ENCODE measurements at regions not wholly inside any gene's neighbourhood (a gene's known extent, or its start where the extent isn't known, plus 50 kb on each side); places are given as distances from the start of the nearest gene placed in this dataset.

DNA sequence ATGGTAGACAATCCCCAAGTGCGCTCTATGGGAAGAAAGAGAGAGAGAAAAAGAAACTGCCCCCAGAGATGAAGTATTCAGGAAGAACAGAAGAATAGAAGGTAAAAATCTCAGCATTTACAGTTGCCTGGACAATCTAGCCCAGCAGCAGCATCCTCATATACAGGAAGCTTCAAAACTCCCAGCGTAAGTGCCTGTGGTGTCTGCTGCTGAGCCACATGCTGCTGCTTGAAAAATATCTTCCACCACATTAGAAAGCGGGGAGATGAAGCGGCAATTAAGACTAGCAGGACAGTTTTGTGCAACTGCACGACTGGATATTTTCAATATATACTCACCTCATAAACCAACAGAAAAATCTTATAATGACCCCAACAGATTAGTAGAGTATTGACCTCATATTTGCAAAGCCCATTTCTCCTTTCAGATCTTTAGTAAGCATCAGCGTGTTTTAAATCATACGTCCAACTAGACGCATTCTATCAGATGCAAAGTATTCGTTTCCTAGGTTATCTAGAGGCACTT is 972.0 kb upstream of the TENM3 start:
- ATAC-seq (ENCODE audit: low read depth), result no peak
- Histone ChIP-seq H2BK5ac (ENCODE audit: low read depth, low read length, poor library complexity, severe bottlenecking) (no peak overlapping the region), H3K4ac (ENCODE audit: low read depth, low read length) (no peak overlapping the region), H2BK15ac (ENCODE audit: low read depth, low read length) (no peak overlapping the region), H2AK5ac (ENCODE audit: low read depth, low read length) (no peak overlapping the region), H2AFZ (replicated peaks; ENCODE audit: low read length, poor library complexity) (no peak overlapping the region), H4K91ac (ENCODE audit: insufficient read depth, low read depth, low read length) (no peak overlapping the region), H3K18ac (ENCODE audit: low read depth, low read length) (no peak overlapping the region), H3K27me3 (ENCODE audit: control insufficient read depth, insufficient read depth, low read length) (no peaks in the 10 kb centered on the region), H3K27ac (ENCODE audit: insufficient read depth, low read length) (no peak overlapping the region), H3K36me3 (ENCODE audit: control insufficient read depth, insufficient read depth, low read length) (no peaks in the 10 kb centered on the region), H4K20me1 (ENCODE audit: insufficient read depth, low read length) (no peaks in the 10 kb centered on the region), H3K56ac (ENCODE audit: extremely low read depth, insufficient read depth, low read length) (no peak overlapping the region), H3K4me3 (ENCODE audit: insufficient read depth, low read depth, low read length) (no peak overlapping the region), H3K4me1 (ENCODE audit: control insufficient read depth, insufficient read depth, low read length) (no peaks in the 10 kb centered on the region), H4K5ac (ENCODE audit: low read depth, low read length) (no peak overlapping the region), H2BK20ac (ENCODE audit: low read depth, low read length) (no peak overlapping the region), H3K23ac (ENCODE audit: low read depth, low read length) (no peak overlapping the region), H3K9ac (ENCODE audit: low read depth, low read length) (no peak overlapping the region), H2BK120ac (ENCODE audit: low read depth, low read length) (no peak overlapping the region), H3K14ac (replicated peaks; ENCODE audit: low read depth, low read length) (no peak overlapping the region), H3K9me3 (ENCODE audit: control insufficient read depth, insufficient read depth, low read length) (no peaks in the 10 kb centered on the region), H3K9me1 (ENCODE audit: insufficient read depth, low read length) (no peaks in the 10 kb centered on the region), H3K79me1 (ENCODE audit: low read depth in 1 of 2, low read length in 2 of 2) (no peaks in the 10 kb centered on the region), H4K8ac (ENCODE audit: low read depth in 2 of 2, low read length in 2 of 2) (no peak overlapping the region), H2AK9ac (replicated peaks; ENCODE audit: low read depth, low read length, poor library complexity) (no peak overlapping the region), H3K4me2 (ENCODE audit: low read depth, low read length) (no peak overlapping the region)
- ChIA-PET POLR2A (ENCODE audit: unreplicated experiment) (no interaction called here), CTCF (no interaction called here)
- in situ Hi-C loops (cut with MboI; ENCODE audit: low sequenced_read_pairs), result no loop called here
- no peak for DNase-seq
- BruUV-seq (replicated peaks), result no TSS peak
- 60% methylated on average over 2 of the region's 9 CpGs; no CpG with 5 or more reads in 1 of the 2 experiments for WGBS, 2 experiments (ENCODE audit: extremely low coverage in 2 of 2, insufficient read length in 1 of 2)
- TF ChIP-seq, protein P1, sequence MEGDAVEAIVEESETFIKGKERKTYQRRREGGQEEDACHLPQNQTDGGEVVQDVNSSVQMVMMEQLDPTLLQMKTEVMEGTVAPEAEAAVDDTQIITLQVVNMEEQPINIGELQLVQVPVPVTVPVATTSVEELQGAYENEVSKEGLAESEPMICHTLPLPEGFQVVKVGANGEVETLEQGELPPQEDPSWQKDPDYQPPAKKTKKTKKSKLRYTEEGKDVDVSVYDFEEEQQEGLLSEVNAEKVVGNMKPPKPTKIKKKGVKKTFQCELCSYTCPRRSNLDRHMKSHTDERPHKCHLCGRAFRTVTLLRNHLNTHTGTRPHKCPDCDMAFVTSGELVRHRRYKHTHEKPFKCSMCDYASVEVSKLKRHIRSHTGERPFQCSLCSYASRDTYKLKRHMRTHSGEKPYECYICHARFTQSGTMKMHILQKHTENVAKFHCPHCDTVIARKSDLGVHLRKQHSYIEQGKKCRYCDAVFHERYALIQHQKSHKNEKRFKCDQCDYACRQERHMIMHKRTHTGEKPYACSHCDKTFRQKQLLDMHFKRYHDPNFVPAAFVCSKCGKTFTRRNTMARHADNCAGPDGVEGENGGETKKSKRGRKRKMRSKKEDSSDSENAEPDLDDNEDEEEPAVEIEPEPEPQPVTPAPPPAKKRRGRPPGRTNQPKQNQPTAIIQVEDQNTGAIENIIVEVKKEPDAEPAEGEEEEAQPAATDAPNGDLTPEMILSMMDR (conservative IDR thresholded peaks at IDR 0.05; ENCODE audit: low read depth, low read length), result no peak
- TF ChIP-seq RAD21 (IDR thresholded peaks at IDR 0.05; ENCODE audit: low read length) (no peak), CHD1 (IDR thresholded peaks at IDR 0.05; ENCODE audit: low read depth, low read length) (no peak), MXI1 (IDR thresholded peaks at IDR 0.05; ENCODE audit: borderline replicate concordance, low read depth, low read length) (no peak), ELK1 (IDR thresholded peaks at IDR 0.05; ENCODE audit: borderline replicate concordance, low read depth, low read length) (no peak), FOS (IDR thresholded peaks at IDR 0.05; ENCODE audit: low read depth, low read length) (no peak), POLR2A (IDR thresholded peaks at IDR 0.05; ENCODE audit: low read depth, low read length) (no peak)
- TF ChIP-seq, protein P2, sequence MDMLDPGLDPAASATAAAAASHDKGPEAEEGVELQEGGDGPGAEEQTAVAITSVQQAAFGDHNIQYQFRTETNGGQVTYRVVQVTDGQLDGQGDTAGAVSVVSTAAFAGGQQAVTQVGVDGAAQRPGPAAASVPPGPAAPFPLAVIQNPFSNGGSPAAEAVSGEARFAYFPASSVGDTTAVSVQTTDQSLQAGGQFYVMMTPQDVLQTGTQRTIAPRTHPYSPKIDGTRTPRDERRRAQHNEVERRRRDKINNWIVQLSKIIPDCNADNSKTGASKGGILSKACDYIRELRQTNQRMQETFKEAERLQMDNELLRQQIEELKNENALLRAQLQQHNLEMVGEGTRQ (IDR thresholded peaks at IDR 0.05; ENCODE audit: low read depth, low read length), result no peak
- intact Hi-C loops (cut with micrococcal nuclease), result no loop called here
- dilution Hi-C loops (cut with HindIII; ENCODE audit: low sequenced_read_pairs, unreplicated experiment), result no loop called here

All from IMR-90 (cell line).